ENCODE measurements at regions not wholly inside any gene's neighbourhood (a gene's known extent, or its start where the extent isn't known, plus 50 kb on each side); places are given as distances from the start of the nearest gene placed in this dataset.

- no peaks in the 10 kb centered on the region for H3K9me3 ChIP-seq (ENCODE audit: low read depth, low read length)
- H3K4me1 ChIP-seq (ENCODE audit: insufficient read depth, low read length), result peaks cover 4% of the 10 kb centered on the region
- H3K4me3 ChIP-seq (ENCODE audit: low read length), result no peak overlapping the region
- no peaks in the 10 kb centered on the region for H3K27me3 ChIP-seq (ENCODE audit: insufficient read depth, low read length)
These were observed 161.9 kb downstream of the TAF11L14 start for GRCh38 chr5:17796142-17796541.

DNA sequence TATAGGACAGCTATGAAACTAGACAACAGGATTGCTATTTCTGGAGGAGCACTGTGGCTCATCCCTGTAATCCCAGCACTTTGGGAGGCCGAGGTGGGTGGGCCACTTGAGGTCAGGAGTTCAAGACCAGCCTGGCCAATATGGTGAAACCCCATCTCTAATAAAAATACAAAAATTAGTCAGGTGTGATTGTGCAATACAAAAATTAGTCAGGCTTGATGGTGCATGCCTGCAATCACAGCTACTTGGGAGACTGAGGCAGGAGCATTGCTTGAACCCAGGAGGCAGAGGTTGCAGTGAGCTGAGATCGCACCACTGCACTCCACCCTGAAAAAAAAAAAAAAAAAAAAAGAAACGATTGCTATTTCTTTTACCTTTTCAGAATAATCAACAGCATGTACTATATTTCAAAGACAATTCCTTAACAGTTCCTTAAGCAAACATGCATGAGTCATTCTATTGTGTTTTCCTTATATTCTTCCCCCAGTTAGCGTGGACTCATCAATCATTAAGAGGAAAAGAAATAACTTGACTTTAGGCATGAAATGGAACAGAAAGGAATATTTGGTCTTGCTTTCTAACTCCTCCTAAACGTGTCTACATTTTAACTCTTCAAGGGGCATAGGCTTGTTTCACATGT is 162.6 kb downstream of the TAF11L14 start:
- H3K4me3 ChIP-seq (ENCODE audit: low read length), result no peak overlapping the region
- peaks cover 4% of the 10 kb centered on the region for H3K4me1 ChIP-seq (ENCODE audit: insufficient read depth, low read length)
- H3K9me3 ChIP-seq (ENCODE audit: low read depth, low read length), result no peaks in the 10 kb centered on the region
- no peaks in the 10 kb centered on the region for H3K27me3 ChIP-seq (ENCODE audit: insufficient read depth, low read length)

DNA sequence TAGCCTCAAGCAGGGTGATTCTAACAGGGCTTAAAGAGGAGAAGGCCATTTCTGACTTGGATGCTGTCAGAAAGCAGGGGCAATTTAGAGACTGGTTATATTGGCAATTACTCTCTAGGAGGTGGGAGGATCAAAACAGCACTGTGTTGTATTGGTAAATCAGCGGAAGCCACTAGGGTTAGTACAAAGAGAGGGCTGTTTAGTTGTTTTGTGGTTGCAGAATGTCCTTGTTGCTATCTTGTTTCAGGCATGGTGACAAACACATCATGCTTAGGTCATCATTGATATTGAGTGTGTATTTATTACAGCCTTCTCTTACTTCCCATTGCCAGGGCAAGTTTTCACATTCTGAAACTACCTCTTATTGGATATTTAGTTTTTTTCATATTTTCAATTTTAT is 165.3 kb downstream of the TAF11L14 start:
- no peak overlapping the region for H3K4me3 ChIP-seq (ENCODE audit: low read length)
- no peaks in the 10 kb centered on the region for H3K9me3 ChIP-seq (ENCODE audit: low read depth, low read length)
- peaks cover under 1% of the 10 kb centered on the region for H3K4me1 ChIP-seq (ENCODE audit: insufficient read depth, low read length)
- no peaks in the 10 kb centered on the region for H3K27me3 ChIP-seq (ENCODE audit: insufficient read depth, low read length)

- no peaks in the 10 kb centered on the region for H3K9me3 ChIP-seq (ENCODE audit: low read depth, low read length)
- no peak overlapping the region for H3K4me3 ChIP-seq (ENCODE audit: low read length)
- no peaks in the 10 kb centered on the region for H3K4me1 ChIP-seq (ENCODE audit: insufficient read depth, low read length)
- no peaks in the 10 kb centered on the region for H3K27me3 ChIP-seq (ENCODE audit: insufficient read depth, low read length)
These were observed 167.3 kb downstream of the TAF11L14 start for GRCh38 chr5:17801595-17801994.

GRCh38 chr5:17802256-17802655 is 168.0 kb downstream of the TAF11L14 start:
- Histone ChIP-seq H3K4me3 (ENCODE audit: low read length) (no peak overlapping the region), H3K27me3 (ENCODE audit: insufficient read depth, low read length) (no peaks in the 10 kb centered on the region), H3K9me3 (ENCODE audit: low read depth, low read length) (no peaks in the 10 kb centered on the region), H3K4me1 (ENCODE audit: insufficient read depth, low read length) (no peaks in the 10 kb centered on the region)

GRCh38 chr5:17803971-17804370 is 169.7 kb downstream of the TAF11L14 start:
- Histone ChIP-seq H3K4me3 (ENCODE audit: low read length) (no peak overlapping the region), H3K27me3 (ENCODE audit: insufficient read depth, low read length) (no peaks in the 10 kb centered on the region), H3K4me1 (ENCODE audit: insufficient read depth, low read length) (no peaks in the 10 kb centered on the region), H3K9me3 (ENCODE audit: low read depth, low read length) (no peaks in the 10 kb centered on the region)

DNA sequence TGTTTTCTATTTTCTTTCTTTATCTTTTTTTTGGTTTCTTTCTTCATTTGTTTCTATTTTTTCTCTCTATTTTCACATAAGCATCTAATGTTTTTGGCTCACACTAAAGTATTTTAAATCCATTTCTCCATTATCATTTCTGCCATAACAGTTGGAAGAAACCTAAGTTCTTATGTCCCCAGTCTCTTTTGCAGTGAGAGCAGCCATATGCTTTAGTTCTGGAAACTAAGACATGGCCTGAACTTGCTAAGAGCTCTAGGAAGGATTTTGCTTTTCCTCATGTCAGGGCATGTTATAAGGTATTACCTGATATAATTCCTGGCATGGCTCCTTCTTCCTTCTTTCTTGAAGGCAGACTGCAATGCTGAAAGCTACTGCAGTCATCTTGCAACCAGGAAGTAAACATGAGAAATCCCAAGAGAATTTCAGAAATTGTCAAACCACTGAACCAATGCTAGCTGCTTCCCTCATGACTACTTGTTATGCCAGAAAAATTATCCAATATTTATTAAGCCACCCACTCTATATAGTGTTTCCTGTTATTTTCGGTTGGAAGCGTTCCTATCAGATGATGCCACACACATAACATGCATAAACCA is 171.1 kb downstream of the TAF11L14 start:
- Histone ChIP-seq H3K27me3 (ENCODE audit: insufficient read depth, low read length) (no peaks in the 10 kb centered on the region), H3K4me1 (ENCODE audit: insufficient read depth, low read length) (no peaks in the 10 kb centered on the region), H3K4me3 (ENCODE audit: low read length) (no peak overlapping the region), H3K9me3 (ENCODE audit: low read depth, low read length) (no peaks in the 10 kb centered on the region)

DNA sequence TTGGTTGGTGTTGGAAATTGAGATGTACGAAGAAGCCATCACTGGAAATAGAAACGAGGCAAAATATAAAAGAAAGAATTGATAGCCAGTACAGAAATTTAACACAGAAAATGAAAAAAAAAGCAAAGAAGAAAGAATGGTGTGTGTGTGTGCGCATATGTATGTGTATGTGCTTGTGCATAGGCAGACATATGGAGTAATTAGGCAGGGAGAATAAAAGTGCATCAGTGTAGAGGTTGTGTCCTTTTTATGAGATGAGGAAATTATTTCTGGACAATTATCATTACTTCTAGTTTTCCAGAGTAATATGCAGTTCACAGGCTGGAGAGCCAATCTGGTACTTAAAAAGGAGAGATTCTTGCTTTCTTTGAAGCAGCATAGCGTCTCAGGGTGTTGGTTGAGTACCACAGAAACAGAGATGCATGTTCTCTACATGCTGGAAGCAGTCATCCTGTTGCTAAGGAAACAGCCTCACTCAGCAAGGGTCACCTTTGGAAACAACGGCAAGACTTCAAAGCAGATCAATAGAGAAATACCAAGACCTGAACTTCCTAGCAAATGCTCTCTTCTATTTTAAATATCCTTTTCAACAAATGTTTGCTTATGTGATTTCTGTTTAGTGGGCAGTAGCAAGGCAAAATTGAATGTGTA is 172.7 kb downstream of the TAF11L14 start:
- no peaks in the 10 kb centered on the region for H3K27me3 ChIP-seq (ENCODE audit: insufficient read depth, low read length)
- H3K4me3 ChIP-seq (ENCODE audit: low read length), result no peak overlapping the region
- H3K9me3 ChIP-seq (ENCODE audit: low read depth, low read length), result no peaks in the 10 kb centered on the region
- no peaks in the 10 kb centered on the region for H3K4me1 ChIP-seq (ENCODE audit: insufficient read depth, low read length)

DNA sequence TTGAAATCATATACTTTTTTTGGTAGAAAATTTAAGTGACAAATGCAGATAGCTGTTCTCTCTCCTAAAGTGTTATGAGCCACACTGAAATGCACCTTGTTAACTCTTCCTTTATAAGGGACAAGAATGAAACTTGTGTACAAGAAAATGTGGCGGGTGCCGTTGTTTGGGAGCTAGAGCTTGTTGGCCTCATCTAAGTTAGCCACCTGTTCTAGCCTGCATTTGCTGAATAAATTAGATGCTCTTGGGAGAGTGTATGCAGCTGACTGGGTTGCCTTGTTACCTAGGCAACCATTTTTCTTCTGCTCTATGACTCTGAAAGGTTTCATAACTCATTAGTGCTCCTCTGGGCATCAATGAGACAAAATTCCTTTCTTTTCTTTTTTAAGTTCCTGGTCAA is 174.3 kb downstream of the TAF11L14 start:
- H3K27me3 ChIP-seq (ENCODE audit: insufficient read depth, low read length), result no peaks in the 10 kb centered on the region
- no peaks in the 10 kb centered on the region for H3K9me3 ChIP-seq (ENCODE audit: low read depth, low read length)
- H3K4me3 ChIP-seq (ENCODE audit: low read length), result no peak overlapping the region
- H3K4me1 ChIP-seq (ENCODE audit: insufficient read depth, low read length), result no peaks in the 10 kb centered on the region

GRCh38 chr5:17810734-17811133 is 176.5 kb downstream of the TAF11L14 start:
- H3K4me1 ChIP-seq (ENCODE audit: insufficient read depth, low read length), result no peaks in the 10 kb centered on the region
- no peaks in the 10 kb centered on the region for H3K27me3 ChIP-seq (ENCODE audit: insufficient read depth, low read length)
- H3K9me3 ChIP-seq (ENCODE audit: low read depth, low read length), result no peaks in the 10 kb centered on the region
- no peak overlapping the region for H3K4me3 ChIP-seq (ENCODE audit: low read length)

- Histone ChIP-seq H3K9me3 (ENCODE audit: low read depth, low read length) (no peaks in the 10 kb centered on the region), H3K27me3 (ENCODE audit: insufficient read depth, low read length) (no peaks in the 10 kb centered on the region), H3K4me1 (ENCODE audit: insufficient read depth, low read length) (no peaks in the 10 kb centered on the region), H3K4me3 (ENCODE audit: low read length) (no peak overlapping the region)
These were observed 179.0 kb downstream of the TAF11L14 start for GRCh38 chr5:17813214-17813613.

DNA sequence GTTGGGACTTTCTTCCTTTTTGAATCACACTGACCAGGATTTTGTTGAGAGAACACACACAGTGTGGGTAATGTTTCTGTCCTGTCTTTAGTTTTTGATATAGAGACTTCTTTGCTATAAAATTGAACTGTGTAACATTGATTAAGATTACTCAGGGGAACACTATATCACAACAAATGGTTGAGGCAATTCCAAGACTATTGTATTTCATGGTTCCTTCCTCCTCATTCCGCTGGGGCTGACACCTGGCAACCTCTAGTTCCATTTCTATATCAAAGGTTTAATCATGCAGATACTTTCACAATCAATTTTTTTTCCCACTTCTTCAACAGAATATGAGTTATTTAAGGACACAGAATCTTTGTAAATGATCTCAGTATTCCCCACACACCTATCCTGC is 182.2 kb downstream of the TAF11L14 start:
- H3K4me3 ChIP-seq (ENCODE audit: low read length), result no peak overlapping the region

GRCh38 chr5:17816944-17817343 is 182.7 kb downstream of the TAF11L14 start:
- no peak overlapping the region for H3K4me3 ChIP-seq (ENCODE audit: low read length)
- H3K27me3 ChIP-seq (ENCODE audit: insufficient read depth, low read length), result no peaks in the 10 kb centered on the region
- H3K4me1 ChIP-seq (ENCODE audit: insufficient read depth, low read length), result no peaks in the 10 kb centered on the region
- no peaks in the 10 kb centered on the region for H3K9me3 ChIP-seq (ENCODE audit: low read depth, low read length)

More for the DNA sequence above, 182.2 kb downstream of the TAF11L14 start:
- no peaks in the 10 kb centered on the region for H3K9me3 ChIP-seq (ENCODE audit: low read depth, low read length)
- no peaks in the 10 kb centered on the region for H3K27me3 ChIP-seq (ENCODE audit: insufficient read depth, low read length)
- no peaks in the 10 kb centered on the region for H3K4me1 ChIP-seq (ENCODE audit: insufficient read depth, low read length)

DNA sequence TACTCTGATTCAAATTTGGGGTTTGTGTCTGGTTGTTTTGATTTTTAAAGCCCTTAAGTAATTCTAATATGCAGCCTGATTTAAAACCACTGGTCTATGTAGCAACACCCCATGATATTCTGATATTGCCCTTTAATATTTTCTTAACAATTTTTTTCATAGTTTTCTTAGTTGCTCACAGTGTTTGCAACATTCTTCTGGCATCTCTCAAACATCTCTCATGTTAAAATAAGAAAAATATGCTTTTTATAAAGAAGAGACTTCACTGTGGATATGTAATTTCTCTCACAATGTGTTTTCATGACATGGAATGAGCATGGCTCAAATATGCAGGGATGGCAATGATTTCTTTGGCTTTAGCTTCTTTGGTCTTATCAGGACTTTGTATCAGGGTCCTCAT is 183.7 kb downstream of the TAF11L14 start:
- H3K9me3 ChIP-seq (ENCODE audit: low read depth, low read length), result no peaks in the 10 kb centered on the region
- no peaks in the 10 kb centered on the region for H3K4me1 ChIP-seq (ENCODE audit: insufficient read depth, low read length)
- no peaks in the 10 kb centered on the region for H3K27me3 ChIP-seq (ENCODE audit: insufficient read depth, low read length)
- H3K4me3 ChIP-seq (ENCODE audit: low read length), result no peak overlapping the region

DNA sequence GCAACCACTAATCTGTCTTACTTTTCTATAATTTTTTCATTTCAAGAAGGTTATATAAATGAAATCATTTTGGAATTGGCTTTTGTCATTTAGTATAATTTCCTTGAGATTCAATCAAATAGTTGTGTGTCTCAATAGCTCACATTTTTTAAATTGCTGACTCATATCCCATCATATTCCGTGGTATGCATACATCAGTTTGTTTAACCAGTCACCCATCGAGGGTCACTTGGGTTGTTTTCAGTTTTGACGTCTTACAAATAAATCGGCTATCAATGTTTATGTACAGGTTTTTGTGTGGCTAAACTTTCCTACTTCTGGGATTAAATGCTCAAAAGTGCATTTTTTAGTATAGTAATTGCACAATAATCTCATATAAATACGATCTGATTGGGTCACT is 185.5 kb downstream of the TAF11L14 start:
- H3K27me3 ChIP-seq (ENCODE audit: insufficient read depth, low read length), result no peaks in the 10 kb centered on the region
- no peaks in the 10 kb centered on the region for H3K4me1 ChIP-seq (ENCODE audit: insufficient read depth, low read length)
- H3K4me3 ChIP-seq (ENCODE audit: low read length), result no peak overlapping the region
- no peaks in the 10 kb centered on the region for H3K9me3 ChIP-seq (ENCODE audit: low read depth, low read length)

DNA sequence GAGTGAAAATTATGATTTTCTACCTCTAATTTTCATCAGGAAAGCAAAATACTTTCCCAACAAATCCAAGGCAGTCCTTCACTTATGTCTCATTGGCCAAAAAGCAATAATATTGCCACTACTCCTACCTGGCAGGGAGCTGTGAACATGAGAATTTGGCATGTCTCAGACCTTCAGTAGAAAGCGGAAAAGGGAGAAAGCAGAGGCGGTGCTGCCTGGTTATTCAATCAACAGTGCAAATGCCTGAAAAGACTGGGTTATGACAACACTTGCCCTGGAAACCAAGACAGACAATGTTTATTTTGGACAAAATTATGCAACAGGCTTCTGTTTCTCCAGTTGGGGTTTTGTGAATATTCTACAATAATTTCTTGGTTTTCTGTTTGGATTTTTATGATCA is 194.4 kb downstream of the TAF11L14 start:
- no peaks in the 10 kb centered on the region for H3K27me3 ChIP-seq (ENCODE audit: insufficient read depth, low read length)
- no peaks in the 10 kb centered on the region for H3K4me1 ChIP-seq (ENCODE audit: insufficient read depth, low read length)
- no peaks in the 10 kb centered on the region for H3K9me3 ChIP-seq (ENCODE audit: low read depth, low read length)
- H3K4me3 ChIP-seq (ENCODE audit: low read length), result no peak overlapping the region
